Peyer's patch (tissue), 4 donors: ENCODE measurements at regions not wholly inside any gene's neighbourhood (a gene's known extent, or its start where the extent isn't known, plus 50 kb on each side); places are given as distances from the start of the nearest gene placed in this dataset.

Experiments
- CTCF ChIP-seq, 6 experiments: fragments of 450-650 bp in 4 of 6; fragments of 200-600 bp in 2 of 6; sonication (generic) in 1 of 6; IDR thresholded peaks; one replicate each; pipeline ENCODE4 v1.5.1; 2017 to 2019; ENCODE audit warnings: antibody characterized with exemption in 6 of 6, mild to moderate bottlenecking in 3 of 6, moderate library complexity in 1 of 6
- POLR2A ChIP-seq, 2 donors: fragments of 450-650 bp; IDR thresholded peaks; one replicate each; pipeline ENCODE4 v1.5.1; 2017; ENCODE audit warnings: antibody characterized with exemption in 2 of 2, mild to moderate bottlenecking in 2 of 2, moderate library complexity in 2 of 2

- TF ChIP-seq CTCF (IDR thresholded peaks at IDR 0.05): no peak
- TF ChIP-seq POLR2A (IDR thresholded peaks at IDR 0.05): no peak
Observed at GRCh38 chr12:111046896-111047295, 126.5 kb upstream of the MYL2 start.
